Ishikawa (cell line): ENCODE measurements at regions not wholly inside any gene's neighbourhood (a gene's known extent, or its start where the extent isn't known, plus 50 kb on each side); places are given as distances from the start of the nearest gene placed in this dataset.

Experiments
- EP300 ChIP-seq: IDR thresholded peaks from 2 replicates; pipeline ENCODE4 v1.6.1; 2012; ENCODE audit warnings: borderline replicate concordance
- MAX ChIP-seq: IDR thresholded peaks from 2 replicates; pipeline ENCODE4 v1.6.1; 2012
- NFIC ChIP-seq: IDR thresholded peaks from 2 replicates; pipeline ENCODE4 v1.6.1; 2012
- REST ChIP-seq: IDR thresholded peaks from 2 replicates; pipeline ENCODE4 v1.6.1; 2012; ENCODE audit warnings: low read depth, mild to moderate bottlenecking
- TAF1 ChIP-seq: IDR thresholded peaks from 2 replicates; pipeline ENCODE4 v1.6.1; 2012; ENCODE audit warnings: low read depth, mild to moderate bottlenecking
- TEAD4 ChIP-seq: IDR thresholded peaks from 2 replicates; pipeline ENCODE4 v1.6.1; 2012

GRCh38 chr2:220552790-220553535, 925.5 kb downstream of the SLC4A3 start:
- no peak for TF ChIP-seq MAX
- TF ChIP-seq TEAD4 = no peak
- no peak for TF ChIP-seq REST
- no peak for TF ChIP-seq NFIC
- no peak for TF ChIP-seq TAF1
- no peak for TF ChIP-seq EP300
